OCI-LY1 (cell line): ENCODE measurements at regions not wholly inside any gene's neighbourhood (a gene's known extent, or its start where the extent isn't known, plus 50 kb on each side); places are given as distances from the start of the nearest gene placed in this dataset.

Experiments used
- H2AFZ ChIP-seq: fragments of 200-600 bp; sonication (generic), shearing (Covaris generic); 2 replicates; pipeline ENCODE4 v1.6.0; 2014; ENCODE audit warnings: antibody characterized with exemption, mild to moderate bottlenecking, low read length
- H3F3A ChIP-seq: fragments of 200-600 bp; sonication (generic), shearing (Covaris generic); 2 replicates; pipeline ENCODE4 v1.6.0; 2014; ENCODE audit warnings: mild to moderate bottlenecking, antibody characterized with exemption, low read length, moderate library complexity; ENCODE audit not compliant: insufficient read depth
- H3K27ac ChIP-seq: fragments of 200-600 bp; sonication (generic); 2 replicates; pipeline ENCODE4 v1.5.1; 2014; ENCODE audit warnings: low read length, mixed run types, mild to moderate bottlenecking, low read depth; ENCODE audit not compliant: poor library complexity, severe bottlenecking
- H3K27me3 ChIP-seq: fragments of 200-600 bp; sonication (generic); 2 replicates; pipeline ENCODE4 v1.6.0; 2014; ENCODE audit warnings: antibody characterized with exemption, mild to moderate bottlenecking, low read length, moderate library complexity; ENCODE audit not compliant: insufficient read depth
- H3K36me3 ChIP-seq: fragments of 200-600 bp; sonication (generic); 2 replicates; pipeline ENCODE4 v1.6.1; 2014; ENCODE audit warnings: mild to moderate bottlenecking, antibody characterized with exemption, low read length, moderate library complexity, mixed read lengths; ENCODE audit not compliant: insufficient read depth
- H3K4me1 ChIP-seq: fragments of 200-600 bp; sonication (generic); 2 replicates; pipeline ENCODE4 v1.5.1; 2014; ENCODE audit warnings: mild to moderate bottlenecking, low read length, moderate library complexity; ENCODE audit not compliant: insufficient read depth, severe bottlenecking
- H3K4me2 ChIP-seq: fragments of 200-600 bp; sonication (generic), shearing (Covaris generic); 2 replicates; pipeline ENCODE4 v1.6.1; 2014; ENCODE audit warnings: low read length
- H3K4me3 ChIP-seq: fragments of 200-600 bp; sonication (generic); 2 replicates; pipeline ENCODE4 v1.5.1; 2014; ENCODE audit warnings: low read length, low read depth, mild to moderate bottlenecking, mixed read lengths; ENCODE audit not compliant: poor library complexity, severe bottlenecking
- H3K79me2 ChIP-seq: fragments of 200-600 bp; shearing (Covaris generic); 2 replicates; pipeline ENCODE4 v1.6.1; 2016; ENCODE audit warnings: mixed run types, low read length, mixed read lengths; ENCODE audit not compliant: insufficient read depth
- H3K9ac ChIP-seq: fragments of 200-600 bp; sonication (generic), shearing (Covaris generic); 2 replicates; pipeline ENCODE4 v1.6.1; 2014; ENCODE audit warnings: mild to moderate bottlenecking, low read length, mixed read lengths
- H3K9me2 ChIP-seq: fragments of 200-600 bp; sonication (generic), shearing (Covaris generic); 2 replicates; pipeline ENCODE4 v1.6.1; 2014; ENCODE audit warnings: low read depth, mild to moderate bottlenecking, low read length, mixed read lengths
- H3K9me3 ChIP-seq: fragments of 200-600 bp; shearing (Covaris generic); 2 replicates; pipeline ENCODE4 v1.6.1; 2014; ENCODE audit warnings: low read length, mixed read lengths
- H4K20me1 ChIP-seq: fragments of 200-600 bp; sonication (generic), shearing (Covaris generic); 2 replicates; pipeline ENCODE4 v1.6.0; 2016; ENCODE audit warnings: mild to moderate bottlenecking, low read length; ENCODE audit not compliant: insufficient read depth
- EZH2 ChIP-seq: fragments of 200-600 bp; sonication (generic), shearing (Covaris generic); IDR thresholded peaks from 2 replicates; pipeline ENCODE4 v1.8.0; 2017; ENCODE audit warnings: borderline replicate concordance, mixed run types, mild to moderate bottlenecking, antibody characterized with exemption, low read length, moderate library complexity, mixed read lengths
- TF ChIP-seq, protein P1 (sequence below): fragments of 200-600 bp; sonication (generic), shearing (Covaris generic); IDR thresholded peaks from 2 replicates; pipeline ENCODE4 v1.5.1; 2017; ENCODE audit warnings: mild to moderate bottlenecking, antibody characterized with exemption, low read length, moderate library complexity, mixed read lengths

DNA sequence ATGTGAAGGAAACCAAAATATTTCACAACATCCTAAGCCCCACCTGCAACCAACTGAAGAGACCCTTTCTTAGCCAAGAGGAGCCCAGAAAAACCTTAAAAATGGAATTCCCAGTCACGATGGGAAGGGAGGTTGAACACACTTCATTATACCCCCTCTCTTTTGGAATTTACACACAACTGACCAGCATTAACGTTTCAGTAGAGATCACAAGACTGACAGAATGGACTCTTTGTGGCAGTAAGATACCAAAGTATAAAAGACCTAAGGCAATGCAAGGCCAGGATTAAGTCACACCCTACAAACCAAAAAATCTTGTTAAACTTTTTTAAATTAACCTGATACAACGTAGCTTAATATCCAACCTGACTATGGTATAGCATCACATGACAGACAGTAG, 190.9 kb downstream of the OTOR start:
- TF ChIP-seq, protein P1, sequence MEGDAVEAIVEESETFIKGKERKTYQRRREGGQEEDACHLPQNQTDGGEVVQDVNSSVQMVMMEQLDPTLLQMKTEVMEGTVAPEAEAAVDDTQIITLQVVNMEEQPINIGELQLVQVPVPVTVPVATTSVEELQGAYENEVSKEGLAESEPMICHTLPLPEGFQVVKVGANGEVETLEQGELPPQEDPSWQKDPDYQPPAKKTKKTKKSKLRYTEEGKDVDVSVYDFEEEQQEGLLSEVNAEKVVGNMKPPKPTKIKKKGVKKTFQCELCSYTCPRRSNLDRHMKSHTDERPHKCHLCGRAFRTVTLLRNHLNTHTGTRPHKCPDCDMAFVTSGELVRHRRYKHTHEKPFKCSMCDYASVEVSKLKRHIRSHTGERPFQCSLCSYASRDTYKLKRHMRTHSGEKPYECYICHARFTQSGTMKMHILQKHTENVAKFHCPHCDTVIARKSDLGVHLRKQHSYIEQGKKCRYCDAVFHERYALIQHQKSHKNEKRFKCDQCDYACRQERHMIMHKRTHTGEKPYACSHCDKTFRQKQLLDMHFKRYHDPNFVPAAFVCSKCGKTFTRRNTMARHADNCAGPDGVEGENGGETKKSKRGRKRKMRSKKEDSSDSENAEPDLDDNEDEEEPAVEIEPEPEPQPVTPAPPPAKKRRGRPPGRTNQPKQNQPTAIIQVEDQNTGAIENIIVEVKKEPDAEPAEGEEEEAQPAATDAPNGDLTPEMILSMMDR, result no peak
- TF ChIP-seq EZH2, result no peak
- Histone ChIP-seq H3K4me2 (no peak overlapping the region), H4K20me1 (no peaks in the 10 kb centered on the region), H3K4me3 (no peak overlapping the region), H3K9me3 (no peaks in the 10 kb centered on the region), H3K27ac (no peak overlapping the region), H3K27me3 (no peaks in the 10 kb centered on the region), H3K36me3 (no peaks in the 10 kb centered on the region), H3K9ac (no peak overlapping the region), H3K9me2 (no peaks in the 10 kb centered on the region), H2AFZ (no peak overlapping the region), H3F3A (no peaks in the 10 kb centered on the region), H3K79me2 (no peaks in the 10 kb centered on the region), H3K4me1 (no peaks in the 10 kb centered on the region)

DNA sequence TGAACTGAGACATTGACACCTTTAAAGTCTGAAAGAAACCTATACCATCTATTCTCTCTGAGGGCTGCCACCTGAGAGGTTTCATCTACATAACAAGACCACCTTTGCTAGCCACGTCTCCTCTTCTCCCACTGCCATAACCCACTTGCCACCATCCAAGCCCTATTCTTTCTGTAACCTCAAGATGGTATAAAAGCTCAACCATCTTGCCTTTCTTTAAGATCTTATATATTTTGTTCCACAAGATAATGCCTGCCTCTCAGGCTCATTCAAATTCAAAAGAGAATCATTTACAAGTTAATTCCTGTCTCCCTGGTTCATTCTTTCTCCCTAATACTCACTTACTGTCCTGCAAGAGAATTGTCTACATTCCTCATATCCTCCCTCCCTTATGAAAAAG, 192.5 kb downstream of the OTOR start:
- Histone ChIP-seq H3K36me3 (no peaks in the 10 kb centered on the region), H4K20me1 (no peaks in the 10 kb centered on the region), H3F3A (no peaks in the 10 kb centered on the region), H3K9me2 (no peaks in the 10 kb centered on the region), H3K9me3 (no peaks in the 10 kb centered on the region), H3K27me3 (no peaks in the 10 kb centered on the region), H3K27ac (no peak overlapping the region), H3K4me3 (no peak overlapping the region), H3K4me2 (no peak overlapping the region), H3K79me2 (no peaks in the 10 kb centered on the region), H3K9ac (no peak overlapping the region), H3K4me1 (no peaks in the 10 kb centered on the region), H2AFZ (no peak overlapping the region)
- TF ChIP-seq, protein P1, result no peak
- no peak for TF ChIP-seq EZH2

DNA sequence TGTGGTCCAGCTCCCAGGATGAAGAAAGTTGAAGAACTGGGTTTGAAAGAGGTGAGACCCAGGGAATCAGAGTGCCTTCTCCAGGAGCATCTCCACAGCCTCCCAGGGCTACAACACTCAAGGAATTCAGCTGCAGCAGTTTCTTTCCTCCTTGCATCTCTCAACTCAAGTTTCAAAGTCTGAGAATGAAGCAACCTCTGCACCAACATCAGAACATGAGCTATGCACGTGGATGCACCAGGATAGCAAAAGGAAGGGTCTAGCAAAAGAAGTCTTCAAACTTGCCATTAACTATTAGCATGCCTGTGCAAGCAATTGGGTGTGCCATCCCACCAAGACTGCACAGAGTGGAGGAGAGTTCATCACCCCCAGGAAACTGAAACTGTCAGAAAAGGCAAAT, 193.9 kb downstream of the OTOR start:
- no peak overlapping the region for H2AFZ ChIP-seq
- H3K4me2 ChIP-seq, result no peak overlapping the region
- no peaks in the 10 kb centered on the region for H3K9me3 ChIP-seq
- TF ChIP-seq, protein P1, result no peak
- TF ChIP-seq EZH2, result no peak
- H3K9me2 ChIP-seq, result no peaks in the 10 kb centered on the region
- H3K27ac ChIP-seq, result no peak overlapping the region
- H3K4me1 ChIP-seq, result no peaks in the 10 kb centered on the region
- no peaks in the 10 kb centered on the region for H4K20me1 ChIP-seq
- H3K4me3 ChIP-seq, result no peak overlapping the region
- H3F3A ChIP-seq, result no peaks in the 10 kb centered on the region
- H3K79me2 ChIP-seq, result no peaks in the 10 kb centered on the region
- H3K36me3 ChIP-seq, result no peaks in the 10 kb centered on the region
- H3K27me3 ChIP-seq, result no peaks in the 10 kb centered on the region
- H3K9ac ChIP-seq, result no peak overlapping the region
